Testis (tissue), 2 donors: ENCODE measurements at regions not wholly inside any gene's neighbourhood (a gene's known extent, or its start where the extent isn't known, plus 50 kb on each side); places are given as distances from the start of the nearest gene placed in this dataset.

Experiments used
- POLR2A ChIP-seq: fragments of 450-650 bp; IDR thresholded peaks from one replicate; pipeline ENCODE4 v1.6.1; 2017; ENCODE audit warnings: antibody characterized with exemption, mild to moderate bottlenecking, moderate library complexity
- TF ChIP-seq, protein P1 (sequence below), 3 experiments: fragments of 450-650 bp in 2 of 3; fragments of 200-600 bp in 1 of 3; sonication (generic) in 1 of 3; IDR thresholded peaks; one replicate each; pipeline ENCODE4 v1.5.1; 2016 to 2019; ENCODE audit warnings: antibody characterized with exemption in 3 of 3, mild to moderate bottlenecking in 2 of 3, moderate library complexity in 1 of 3

- TF ChIP-seq, protein P1, sequence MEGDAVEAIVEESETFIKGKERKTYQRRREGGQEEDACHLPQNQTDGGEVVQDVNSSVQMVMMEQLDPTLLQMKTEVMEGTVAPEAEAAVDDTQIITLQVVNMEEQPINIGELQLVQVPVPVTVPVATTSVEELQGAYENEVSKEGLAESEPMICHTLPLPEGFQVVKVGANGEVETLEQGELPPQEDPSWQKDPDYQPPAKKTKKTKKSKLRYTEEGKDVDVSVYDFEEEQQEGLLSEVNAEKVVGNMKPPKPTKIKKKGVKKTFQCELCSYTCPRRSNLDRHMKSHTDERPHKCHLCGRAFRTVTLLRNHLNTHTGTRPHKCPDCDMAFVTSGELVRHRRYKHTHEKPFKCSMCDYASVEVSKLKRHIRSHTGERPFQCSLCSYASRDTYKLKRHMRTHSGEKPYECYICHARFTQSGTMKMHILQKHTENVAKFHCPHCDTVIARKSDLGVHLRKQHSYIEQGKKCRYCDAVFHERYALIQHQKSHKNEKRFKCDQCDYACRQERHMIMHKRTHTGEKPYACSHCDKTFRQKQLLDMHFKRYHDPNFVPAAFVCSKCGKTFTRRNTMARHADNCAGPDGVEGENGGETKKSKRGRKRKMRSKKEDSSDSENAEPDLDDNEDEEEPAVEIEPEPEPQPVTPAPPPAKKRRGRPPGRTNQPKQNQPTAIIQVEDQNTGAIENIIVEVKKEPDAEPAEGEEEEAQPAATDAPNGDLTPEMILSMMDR (IDR thresholded peaks at IDR 0.05), result no peak
- no peak for TF ChIP-seq POLR2A
These were observed 112.9 kb upstream of the NHS start for GRCh38 chrX:17262123-17262522.
